Lower leg skin (tissue), 4 donors: ENCODE measurements at regions not wholly inside any gene's neighbourhood (a gene's known extent, or its start where the extent isn't known, plus 50 kb on each side); places are given as distances from the start of the nearest gene placed in this dataset.

Experiments
- DNase-seq, 2 donors: peaks; one replicate each; pipeline ENCODE4 v3.0.0-alpha.2; 2019; ENCODE audit warnings: low spot score in 2 of 2
- H3K4me3 ChIP-seq: fragments of 200-600 bp; sonication (generic); 2 replicates; pipeline ENCODE4 v1.5.1; 2017; ENCODE audit warnings: mild to moderate bottlenecking, low read depth; ENCODE audit not compliant: poor library complexity, severe bottlenecking
- CTCF ChIP-seq, 3 donors: fragments of 450-650 bp; IDR thresholded peaks; one replicate each; pipeline ENCODE4 v1.5.1; 2016; ENCODE audit warnings: antibody characterized with exemption in 3 of 3, mild to moderate bottlenecking in 3 of 3, moderate library complexity in 2 of 3
- POLR2A ChIP-seq, 2 donors: fragments of 450-650 bp; IDR thresholded peaks; one replicate each; pipeline ENCODE4 v1.6.1; 2016 to 2017; ENCODE audit warnings: antibody characterized with exemption in 2 of 2, mild to moderate bottlenecking in 1 of 2, moderate library complexity in 1 of 2
- WGBS, 2 donors: methylation state at CpG; one replicate each; pipeline ENCODE4 v1.1.5; 2018; 5-methylcytosine and 5-hydroxymethylcytosine counted together
- intact Hi-C: fragments of 100-400 bp; cut with DNase I; formaldehyde crosslinking; loops from one replicate; pipeline ENCODE4 v1.15.0; 2023; ENCODE audit warnings: low total_unique reads

- intact Hi-C loops, result no loop called here
- no peak overlapping the region for H3K4me3 ChIP-seq
- TF ChIP-seq CTCF (IDR thresholded peaks at IDR 0.05) (no peak), POLR2A (IDR thresholded peaks at IDR 0.05) (no peak)
- 31 to 40% methylated on average over 5 of the region's 5 CpGs for WGBS, 2 donors
- no peak for DNase-seq
These were observed 117.2 kb downstream of the TMEM144 start for GRCh38 chr4:158327525-158327924.

- DNase-seq, result no peak
- intact Hi-C loops, result no loop called here
- TF ChIP-seq POLR2A (IDR thresholded peaks at IDR 0.05) (no peak), CTCF (IDR thresholded peaks at IDR 0.05) (no peak)
- no peak overlapping the region for H3K4me3 ChIP-seq
These were observed 121.6 kb downstream of the TMEM144 start for GRCh38 chr4:158331863-158332262.

- TF ChIP-seq POLR2A (IDR thresholded peaks at IDR 0.05) (no peak), CTCF (IDR thresholded peaks at IDR 0.05) (no peak)
- no peak for DNase-seq
- 84 to 94% methylated on average over 3 of the region's 3 CpGs for WGBS, 2 donors
- intact Hi-C loops, result no loop called here
- H3K4me3 ChIP-seq, result no peak overlapping the region
These were observed 123.5 kb downstream of the TMEM144 start for GRCh38 chr4:158333820-158334219.

- 44 to 64% methylated on average over 1 of the region's 1 CpG for WGBS, 2 donors
- intact Hi-C loops, result no loop called here
- TF ChIP-seq POLR2A (IDR thresholded peaks at IDR 0.05) (no peak), CTCF (IDR thresholded peaks at IDR 0.05) (no peak)
- H3K4me3 ChIP-seq, result no peak overlapping the region
- no peak for DNase-seq
These were observed 131.6 kb downstream of the TMEM144 start for GRCh38 chr4:158341896-158342295.

GRCh38 chr4:158346576-158346975, 136.3 kb downstream of the TMEM144 start:
- 68 to 78% methylated on average over 4 of the region's 4 CpGs for WGBS, 2 donors
- DNase-seq, result no peak
- intact Hi-C loops, result no loop called here
- TF ChIP-seq POLR2A (IDR thresholded peaks at IDR 0.05) (no peak), CTCF (IDR thresholded peaks at IDR 0.05) (no peak)
- no peak overlapping the region for H3K4me3 ChIP-seq

- intact Hi-C loops, result no loop called here
- TF ChIP-seq CTCF (IDR thresholded peaks at IDR 0.05), result no peak
- no peak for DNase-seq
- H3K4me3 ChIP-seq, result no peak overlapping the region
- 46 to 47% methylated on average over 1 of the region's 1 CpG for WGBS, 2 donors
These were observed 137.3 kb downstream of the TMEM144 start for GRCh38 chr4:158347556-158347955.
